ENCODE measurements at regions not wholly inside any gene's neighbourhood (a gene's known extent, or its start where the extent isn't known, plus 50 kb on each side); places are given as distances from the start of the nearest gene placed in this dataset.

DNA sequence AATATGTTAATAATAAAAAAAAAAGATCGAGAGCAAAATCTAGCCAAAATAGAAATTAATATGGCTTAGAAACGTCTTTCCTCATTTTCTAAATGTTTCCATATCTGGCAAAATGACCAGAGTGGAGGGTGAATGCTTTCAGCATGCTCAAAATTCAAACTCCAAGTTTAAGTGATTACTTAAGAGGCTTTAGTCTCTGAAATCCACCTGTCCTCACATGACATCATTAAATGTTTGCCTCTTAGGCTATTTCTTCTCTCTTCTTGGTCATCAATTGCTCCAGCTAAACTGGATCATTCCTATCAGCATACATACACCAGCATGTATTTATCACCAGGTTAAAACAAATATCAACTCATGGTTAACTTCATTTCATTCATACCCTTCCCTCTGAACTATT, 54.5 kb upstream of the ATXN3L start:
- TF ChIP-seq, protein P1, sequence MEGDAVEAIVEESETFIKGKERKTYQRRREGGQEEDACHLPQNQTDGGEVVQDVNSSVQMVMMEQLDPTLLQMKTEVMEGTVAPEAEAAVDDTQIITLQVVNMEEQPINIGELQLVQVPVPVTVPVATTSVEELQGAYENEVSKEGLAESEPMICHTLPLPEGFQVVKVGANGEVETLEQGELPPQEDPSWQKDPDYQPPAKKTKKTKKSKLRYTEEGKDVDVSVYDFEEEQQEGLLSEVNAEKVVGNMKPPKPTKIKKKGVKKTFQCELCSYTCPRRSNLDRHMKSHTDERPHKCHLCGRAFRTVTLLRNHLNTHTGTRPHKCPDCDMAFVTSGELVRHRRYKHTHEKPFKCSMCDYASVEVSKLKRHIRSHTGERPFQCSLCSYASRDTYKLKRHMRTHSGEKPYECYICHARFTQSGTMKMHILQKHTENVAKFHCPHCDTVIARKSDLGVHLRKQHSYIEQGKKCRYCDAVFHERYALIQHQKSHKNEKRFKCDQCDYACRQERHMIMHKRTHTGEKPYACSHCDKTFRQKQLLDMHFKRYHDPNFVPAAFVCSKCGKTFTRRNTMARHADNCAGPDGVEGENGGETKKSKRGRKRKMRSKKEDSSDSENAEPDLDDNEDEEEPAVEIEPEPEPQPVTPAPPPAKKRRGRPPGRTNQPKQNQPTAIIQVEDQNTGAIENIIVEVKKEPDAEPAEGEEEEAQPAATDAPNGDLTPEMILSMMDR (IDR thresholded peaks at IDR 0.05; ENCODE audit: low read depth, low read length): no peak
- Histone ChIP-seq H3K9me3 (ENCODE audit: control insufficient read depth, insufficient read depth, low read length) (no peaks in the 10 kb centered on the region; the same call in 1 of the 2 replicates), H3K27ac (ENCODE audit: low read depth, low read length) (no peak overlapping the region), H3K27me3 (ENCODE audit: control insufficient read depth, insufficient read depth, low read length) (no peaks in the 10 kb centered on the region), H3K4me3 (ENCODE audit: low read depth, low read length) (no peak overlapping the region)
- ChIA-PET CTCF (interaction anchor here (0.8 kb wide), 1 partner anchor 427 kb away, joined by 3 read pairs; no protein-coding TSS in a partner anchor), POLR2A (interaction anchor here (1.0 kb wide), 1 partner anchor 87 kb away, joined by 3 read pairs; no protein-coding TSS in a partner anchor)
- DNase-seq (ENCODE audit: low read depth, low spot score): no peak

DNA sequence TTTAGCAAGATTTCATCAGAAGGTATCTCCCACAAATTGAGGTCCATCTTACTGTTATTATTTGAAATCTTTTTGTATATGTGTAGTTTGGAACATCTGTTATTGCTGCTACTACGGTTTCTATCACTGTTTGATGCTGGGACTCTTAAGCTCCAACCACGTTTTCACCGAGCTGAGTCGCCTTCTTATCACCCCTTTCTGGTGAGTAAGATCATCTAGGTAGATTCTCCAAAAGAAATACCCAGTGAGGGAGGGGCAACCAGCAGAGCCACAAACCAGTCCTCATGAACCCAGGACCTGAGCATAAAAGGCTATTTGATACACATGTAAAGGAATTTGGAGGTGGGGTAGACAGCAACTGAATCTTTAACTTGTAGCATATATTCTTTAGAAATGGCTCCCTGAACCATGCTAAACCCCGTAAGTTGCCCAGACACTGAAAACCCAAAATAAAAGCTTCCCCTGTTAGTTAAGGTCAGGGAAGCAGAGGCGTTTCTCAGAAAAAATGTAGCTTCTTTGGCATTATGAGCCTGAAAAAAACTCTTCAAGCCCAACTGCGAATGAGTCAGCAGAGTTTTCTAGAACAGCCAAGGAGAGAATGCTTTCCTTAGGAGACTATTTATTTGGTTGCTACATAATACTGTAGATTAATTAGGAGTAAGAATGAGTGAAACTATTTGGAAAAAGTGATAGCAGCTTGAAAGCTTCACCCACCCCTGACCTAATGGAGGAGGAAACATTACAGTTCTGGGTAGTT, 53.8 kb upstream of the ATXN3L start:
- TF ChIP-seq, protein P1 (IDR thresholded peaks at IDR 0.05; ENCODE audit: low read depth, low read length): no peak
- H3K27me3 ChIP-seq (ENCODE audit: control insufficient read depth, insufficient read depth, low read length): no peaks in the 10 kb centered on the region
- peak overlapping the region; percentile 82 for H3K27ac ChIP-seq (ENCODE audit: low read depth, low read length)
- H3K9me3 ChIP-seq (ENCODE audit: control insufficient read depth, insufficient read depth, low read length): no peaks in the 10 kb centered on the region
- CTCF ChIA-PET: interaction anchor here (1.4 kb wide), 1 partner anchor 427 kb away, joined by 8 read pairs; no protein-coding TSS in a partner anchor
- no peak for DNase-seq (ENCODE audit: low read depth, low spot score)
- POLR2A ChIA-PET: interaction anchor here (1.0 kb wide), 1 partner anchor 86 kb away, joined by 3 read pairs; no protein-coding TSS in a partner anchor
- no peak overlapping the region for H3K4me3 ChIP-seq (ENCODE audit: low read depth, low read length)

DNA sequence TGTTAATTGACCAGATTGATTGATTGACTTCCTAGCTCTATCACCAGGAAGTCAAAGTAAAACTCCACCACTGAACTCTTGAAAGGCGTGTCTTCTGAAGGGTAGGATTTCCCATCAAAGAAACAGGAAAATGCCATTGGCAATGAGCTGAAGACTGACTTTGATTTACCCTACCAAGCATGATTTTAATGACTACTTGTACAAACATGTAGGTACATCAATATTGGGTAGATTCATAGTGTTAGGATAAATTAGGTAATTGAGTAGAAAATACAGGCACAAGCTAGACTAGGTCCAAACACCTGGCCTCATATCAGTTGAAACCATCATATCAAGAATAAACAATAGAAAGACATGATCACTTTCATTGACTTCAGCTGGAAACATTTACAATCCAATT, 53.2 kb upstream of the ATXN3L start:
- Histone ChIP-seq H3K27ac (ENCODE audit: low read depth, low read length) (no peak overlapping the region), H3K27me3 (ENCODE audit: control insufficient read depth, insufficient read depth, low read length) (no peaks in the 10 kb centered on the region), H3K9me3 (ENCODE audit: control insufficient read depth, insufficient read depth, low read length) (no peaks in the 10 kb centered on the region), H3K4me3 (ENCODE audit: low read depth, low read length) (no peak overlapping the region)
- ChIA-PET CTCF (interaction anchor here (1.4 kb wide), 1 partner anchor 426 kb away, joined by 8 read pairs; no protein-coding TSS in a partner anchor), POLR2A (no interaction called here)
- TF ChIP-seq, protein P1 (IDR thresholded peaks at IDR 0.05; ENCODE audit: low read depth, low read length): no peak
- no peak for DNase-seq (ENCODE audit: low read depth, low spot score)

GRCh38 chrX:13372203-13372980, 52.5 kb upstream of the ATXN3L start:
- POLR2A ChIA-PET: no interaction called here
- Histone ChIP-seq H3K4me3 (ENCODE audit: low read depth, low read length) (no peak overlapping the region), H3K27me3 (ENCODE audit: control insufficient read depth, insufficient read depth, low read length) (no peaks in the 10 kb centered on the region), H3K9me3 (ENCODE audit: control insufficient read depth, insufficient read depth, low read length) (no peaks in the 10 kb centered on the region), H3K27ac (ENCODE audit: low read depth, low read length) (no peak overlapping the region)
- DNase-seq (ENCODE audit: low read depth, low spot score): no peak
- CTCF ChIA-PET: interaction anchor here (1.4 to 1.5 kb wide), 2 partner anchors 426 kb away, joined by 4 to 8 read pairs; no protein-coding TSS in a partner anchor
- TF ChIP-seq, protein P1 (IDR thresholded peaks at IDR 0.05; ENCODE audit: low read depth, low read length): no peak

Measured in AG04450 (cell line).